Endothelial cell of umbilical vein (primary cell): ENCODE measurements at regions not wholly inside any gene's neighbourhood (a gene's known extent, or its start where the extent isn't known, plus 50 kb on each side); places are given as distances from the start of the nearest gene placed in this dataset.

Experiments
- BruUV-seq: library from RNA; stranded (reverse); fragments of 400-500 nt; replicated peaks from 2 replicates; lab custom pipeline; 2021; lab: Mats Ljungman, UMichigan
- CTCF ChIA-PET: fragments of 300-600, 350-600 bp; sonication (Branson Sonifier 250); formaldehyde crosslinking; loops from one replicate; lab custom pipeline; 2021; ENCODE audit warnings: antibody characterized with exemption, inconsistent platforms; lab: Charles Lee
- POLR2A ChIA-PET: fragments of 300-600, 350-600 bp; sonication (Branson Sonifier 250); formaldehyde crosslinking; loops from one replicate; lab custom pipeline; 2021; ENCODE audit warnings: antibody characterized with exemption, inconsistent platforms; lab: Charles Lee
- DNase-seq: peaks from one replicate; pipeline ENCODE4 v3.0.0-alpha.2; 2011; ENCODE audit warnings: low read depth, low spot score
- FAIRE-seq: peaks from 2 replicates; lab custom pipeline; 2011; peaks lifted over from hg19 to GRCh38; lab: Jason Lieb, UNC
- H2AFZ ChIP-seq: 2 replicates; pipeline ENCODE4 v1.6.0; 2012; ENCODE audit warnings: low read depth, low read length, control low read depth, inconsistent platforms
- H3K27ac ChIP-seq: 2 replicates; pipeline ENCODE4 v1.5.1; 2011; ENCODE audit warnings: low read depth, mild to moderate bottlenecking, control low read depth, low read length, moderate library complexity; ENCODE audit not compliant: insufficient read depth
- H3K27me3 ChIP-seq, 2 experiments: 2 replicates each; pipeline versions ENCODE4 v1.6.0 to v1.6.1; 2011; ENCODE audit warnings: low read length in 2 of 2, mixed read lengths in 1 of 2; ENCODE audit not compliant: control insufficient read depth in 2 of 2, insufficient read depth in 2 of 2
- H3K36me3 ChIP-seq, 2 experiments: 2 replicates in 1 of 2; 3 replicates in 1 of 2; pipeline ENCODE4 v1.5.1; 2011; ENCODE audit warnings: low read length in 2 of 2, mild to moderate bottlenecking in 1 of 2, moderate library complexity in 1 of 2; ENCODE audit not compliant: control insufficient read depth in 2 of 2, insufficient read depth in 2 of 2; ENCODE audit errors: extremely low read depth in 1 of 2
- H3K4me1 ChIP-seq: 3 replicates; pipeline ENCODE4 v1.5.1; 2011; ENCODE audit warnings: mild to moderate bottlenecking, low read length; ENCODE audit not compliant: control insufficient read depth, insufficient read depth; ENCODE audit errors: extremely low read depth
- H3K4me2 ChIP-seq: 2 replicates; pipeline ENCODE4 v1.6.1; 2011; ENCODE audit warnings: low read length, control low read depth, mixed read lengths; ENCODE audit not compliant: insufficient read depth
- H3K4me3 ChIP-seq, 3 experiments: fragments of 200-600 bp in 1 of 3; sonication (generic), shearing (Covaris generic) in 1 of 3; replicated peaks in 1 of 3; 2 replicates each; pipeline ENCODE4 v1.5.1; 2011 to 2016; ENCODE audit warnings: control low read depth in 3 of 3, low read length in 3 of 3, mild to moderate bottlenecking in 2 of 3, inconsistent platforms in 1 of 3, low read depth in 1 of 3, moderate library complexity in 1 of 3; ENCODE audit not compliant: insufficient read depth in 1 of 3
- H3K79me2 ChIP-seq: 2 replicates; pipeline ENCODE4 v1.6.0; 2012; ENCODE audit warnings: low read length, inconsistent platforms; ENCODE audit not compliant: control insufficient read depth, insufficient read depth
- H3K9ac ChIP-seq: replicated peaks from 2 replicates; pipeline ENCODE3; 2011; ENCODE audit warnings: low read length, control low read depth; ENCODE audit not compliant: insufficient read depth; ENCODE audit errors: extremely low read depth
- H3K9me1 ChIP-seq: replicated peaks from 3 replicates; pipeline ENCODE4 v1.6.0; 2011; ENCODE audit warnings: mild to moderate bottlenecking, low read length; ENCODE audit not compliant: control insufficient read depth, insufficient read depth; ENCODE audit errors: extremely low read depth
- H3K9me3 ChIP-seq: replicated peaks from 2 replicates; pipeline ENCODE4 v1.5.1; 2012; ENCODE audit warnings: low read length, inconsistent platforms; ENCODE audit not compliant: control insufficient read depth, insufficient read depth
- H4K20me1 ChIP-seq: replicated peaks from 2 replicates; pipeline ENCODE3; 2011; ENCODE audit warnings: mild to moderate bottlenecking, low read length; ENCODE audit not compliant: control insufficient read depth, insufficient read depth; ENCODE audit errors: extremely low read depth
- EZH2 ChIP-seq: IDR thresholded peaks from 2 replicates; pipeline ENCODE4 v1.6.1; 2012; ENCODE audit warnings: borderline replicate concordance, low read depth, mild to moderate bottlenecking, moderate library complexity, low read length, inconsistent platforms; ENCODE audit not compliant: severe bottlenecking
- FOS ChIP-seq: IDR thresholded peaks from 2 replicates; pipeline ENCODE4 v1.6.1; 2011; ENCODE audit warnings: mild to moderate bottlenecking, low read length, moderate library complexity, borderline replicate concordance; ENCODE audit not compliant: insufficient read depth
- GATA2 ChIP-seq: IDR thresholded peaks from 2 replicates; pipeline ENCODE4 v1.7.0; 2011; ENCODE audit warnings: low read depth, mild to moderate bottlenecking, moderate library complexity, mixed read lengths, low read length; ENCODE audit not compliant: insufficient read length, insufficient read depth
- JUN ChIP-seq: IDR thresholded peaks from 2 replicates; pipeline ENCODE4 v1.6.1; 2011; ENCODE audit warnings: borderline replicate concordance, low read depth; ENCODE audit not compliant: insufficient read length, insufficient read depth
- MYC ChIP-seq: IDR thresholded peaks from one replicate; pipeline ENCODE4 v1.6.1; 2011; ENCODE audit warnings: mild to moderate bottlenecking, low read depth, low read length
- POLR2A ChIP-seq: IDR thresholded peaks from 2 replicates; pipeline ENCODE4 v1.6.1; 2012; ENCODE audit warnings: low read depth, mild to moderate bottlenecking, control low read depth, low read length
- POLR2AphosphoS5 ChIP-seq: IDR thresholded peaks from 2 replicates; pipeline ENCODE4 v1.6.1; 2012; ENCODE audit warnings: low read depth, mild to moderate bottlenecking, control low read depth, low read length, moderate library complexity; ENCODE audit not compliant: insufficient read depth
- dilution Hi-C: fragments of 300-500 bp; cut with MboI; formaldehyde crosslinking; loops from one replicate; pipeline ENCODE4 v1.15.0; 2019; ENCODE audit warnings: low sequenced_read_pairs; ENCODE audit not compliant: extremely low pct_ligation_motif_present
- intact Hi-C: fragments of 100-400 bp; cut with micrococcal nuclease; formaldehyde crosslinking; loops from one replicate; pipeline ENCODE4 v1.10.0; 2022
- TF ChIP-seq, protein P1 (sequence below), 2 donors: IDR thresholded peaks; 1 replicate in 1 of 2; 2 replicates in 1 of 2; pipeline ENCODE4 v1.5.1; 2011; ENCODE audit warnings: low read length in 2 of 2, mild to moderate bottlenecking in 2 of 2, moderate library complexity in 2 of 2, control low read depth in 1 of 2, inconsistent platforms in 1 of 2, low read depth in 1 of 2; ENCODE audit not compliant: insufficient read depth in 1 of 2; ENCODE audit errors: extremely low read depth in 1 of 2
- TF ChIP-seq, protein P2 (sequence below): IDR thresholded peaks from 2 replicates; pipeline ENCODE4 v1.6.1; 2011; ENCODE audit not compliant: insufficient read depth, insufficient read length

DNA sequence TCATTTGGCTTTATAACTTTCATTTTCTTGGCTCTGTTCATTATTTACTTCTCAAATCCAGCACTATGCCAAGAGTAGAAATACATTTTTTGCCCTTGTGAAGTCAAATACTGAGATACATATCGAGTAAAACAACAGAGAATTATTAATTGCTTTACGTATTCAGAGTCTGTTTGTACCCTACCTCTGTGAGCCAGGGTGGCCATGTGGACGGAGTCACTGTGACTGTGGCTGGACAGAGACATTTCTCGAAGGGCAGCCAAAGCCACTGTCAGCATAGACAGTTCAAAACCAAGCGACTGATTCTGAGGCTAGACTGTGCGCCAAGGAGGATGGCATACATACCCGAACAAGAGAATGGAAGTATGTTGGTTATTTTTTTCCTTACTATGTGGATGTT is 391.0 kb upstream of the PROX1 start:
- Histone ChIP-seq H3K4me1 (no peaks in the 10 kb centered on the region), H3K9ac (no peak overlapping the region), H3K4me2 (no peak overlapping the region), H3K79me2 (no peaks in the 10 kb centered on the region), H3K9me1 (no peaks in the 10 kb centered on the region), H3K27me3 (no peaks in the 10 kb centered on the region), H3K4me3 (no peak overlapping the region), H3K36me3 (no peaks in the 10 kb centered on the region), H2AFZ (no peak overlapping the region), H3K27ac (no peak overlapping the region), H3K9me3 (no peaks in the 10 kb centered on the region), H4K20me1 (no peaks in the 10 kb centered on the region)
- ChIA-PET POLR2A (no interaction called here), CTCF (no interaction called here)
- BruUV-seq: no TSS peak
- dilution Hi-C loops (no loop called here), intact Hi-C loops (no loop called here)
- no peak for DNase-seq
- TF ChIP-seq MYC: no peak
- TF ChIP-seq, protein P1, sequence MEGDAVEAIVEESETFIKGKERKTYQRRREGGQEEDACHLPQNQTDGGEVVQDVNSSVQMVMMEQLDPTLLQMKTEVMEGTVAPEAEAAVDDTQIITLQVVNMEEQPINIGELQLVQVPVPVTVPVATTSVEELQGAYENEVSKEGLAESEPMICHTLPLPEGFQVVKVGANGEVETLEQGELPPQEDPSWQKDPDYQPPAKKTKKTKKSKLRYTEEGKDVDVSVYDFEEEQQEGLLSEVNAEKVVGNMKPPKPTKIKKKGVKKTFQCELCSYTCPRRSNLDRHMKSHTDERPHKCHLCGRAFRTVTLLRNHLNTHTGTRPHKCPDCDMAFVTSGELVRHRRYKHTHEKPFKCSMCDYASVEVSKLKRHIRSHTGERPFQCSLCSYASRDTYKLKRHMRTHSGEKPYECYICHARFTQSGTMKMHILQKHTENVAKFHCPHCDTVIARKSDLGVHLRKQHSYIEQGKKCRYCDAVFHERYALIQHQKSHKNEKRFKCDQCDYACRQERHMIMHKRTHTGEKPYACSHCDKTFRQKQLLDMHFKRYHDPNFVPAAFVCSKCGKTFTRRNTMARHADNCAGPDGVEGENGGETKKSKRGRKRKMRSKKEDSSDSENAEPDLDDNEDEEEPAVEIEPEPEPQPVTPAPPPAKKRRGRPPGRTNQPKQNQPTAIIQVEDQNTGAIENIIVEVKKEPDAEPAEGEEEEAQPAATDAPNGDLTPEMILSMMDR (IDR thresholded peaks at IDR 0.05; ENCODE audit: extremely low read depth in 1 of 2, insufficient read depth in 1 of 2, low read depth in 1 of 2, low read length in 2 of 2): no peak
- TF ChIP-seq POLR2AphosphoS5: no peak
- no peak for TF ChIP-seq FOS
- no peak for TF ChIP-seq GATA2
- TF ChIP-seq POLR2A: no peak
- TF ChIP-seq JUN: no peak
- TF ChIP-seq, protein P2, sequence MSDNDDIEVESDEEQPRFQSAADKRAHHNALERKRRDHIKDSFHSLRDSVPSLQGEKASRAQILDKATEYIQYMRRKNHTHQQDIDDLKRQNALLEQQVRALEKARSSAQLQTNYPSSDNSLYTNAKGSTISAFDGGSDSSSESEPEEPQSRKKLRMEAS: no peak
- TF ChIP-seq EZH2: no peak
- no peak for FAIRE-seq
